ENCODE measurements at regions not wholly inside any gene's neighbourhood (a gene's known extent, or its start where the extent isn't known, plus 50 kb on each side); places are given as distances from the start of the nearest gene placed in this dataset.

GRCh38 chr14:71726580-71727021 is 205.6 kb upstream of the RGS6 start:
- Histone ChIP-seq H3K36me3 (replicated peaks in 1 of 2; ENCODE audit: insufficient read depth in 1 of 2, low read depth in 2 of 2) (peaks cover 0 to 13% of the 10 kb centered on the region in 2 donors), H3K4me1 (peaks cover 3% of the 10 kb centered on the region), H3K27me3 (no peaks in the 10 kb centered on the region), H3K4me3 (no peak overlapping the region), H3K9me3 (no peaks in the 10 kb centered on the region), H3K27ac (no peak overlapping the region)
- ATAC-seq: no peak
- no peak for DNase-seq
- no peak for TF ChIP-seq POLR2A (IDR thresholded peaks at IDR 0.05)
- TF ChIP-seq CTCF (IDR thresholded peaks at IDR 0.05): no peak
- intact Hi-C loops (cut with DNase I): no loop called here
- WGBS, 2 donors: 88 to 95% methylated on average over 3 of the region's 3 CpGs

- H3K4me1 ChIP-seq: no peaks in the 10 kb centered on the region
- no peak overlapping the region for H3K4me3 ChIP-seq
- H3K9me3 ChIP-seq: no peaks in the 10 kb centered on the region
- TF ChIP-seq CTCF (IDR thresholded peaks at IDR 0.05) (no peak), POLR2A (IDR thresholded peaks at IDR 0.05) (no peak)
- intact Hi-C loops (cut with DNase I): no loop called here
- no peak overlapping the region for H3K27ac ChIP-seq
- DNase-seq: no peak
- no peaks in the 10 kb centered on the region for H3K27me3 ChIP-seq
- WGBS, 2 donors: 91 to 92% methylated on average over 3 of the region's 3 CpGs
- ATAC-seq: no peak
- H3K36me3 ChIP-seq (replicated peaks in 1 of 2; ENCODE audit: insufficient read depth in 1 of 2, low read depth in 2 of 2): peaks cover 0 to 17% of the 10 kb centered on the region in 2 donors
These were observed 203.8 kb upstream of the RGS6 start for GRCh38 chr14:71728386-71728785.

GRCh38 chr14:71729596-71729995 is 202.6 kb upstream of the RGS6 start:
- 72 to 81% methylated on average over 3 of the region's 3 CpGs for WGBS, 2 donors
- Histone ChIP-seq H3K27me3 (no peaks in the 10 kb centered on the region), H3K27ac (no peak overlapping the region), H3K4me3 (no peak overlapping the region), H3K36me3 (replicated peaks in 1 of 2; ENCODE audit: insufficient read depth in 1 of 2, low read depth in 2 of 2) (peaks cover 0 to 22% of the 10 kb centered on the region in 2 donors), H3K9me3 (no peaks in the 10 kb centered on the region), H3K4me1 (no peaks in the 10 kb centered on the region)
- intact Hi-C loops (cut with DNase I): no loop called here
- TF ChIP-seq POLR2A (IDR thresholded peaks at IDR 0.05) (no peak), CTCF (IDR thresholded peaks at IDR 0.05) (no peak)
- no peak for ATAC-seq
- no peak for DNase-seq

- Histone ChIP-seq H3K27me3 (no peaks in the 10 kb centered on the region), H3K36me3 (replicated peaks in 1 of 2; ENCODE audit: insufficient read depth in 1 of 2, low read depth in 2 of 2) (peaks cover 0 to 27% of the 10 kb centered on the region in 2 donors), H3K4me3 (no peak overlapping the region), H3K27ac (no peak overlapping the region), H3K4me1 (no peaks in the 10 kb centered on the region), H3K9me3 (no peaks in the 10 kb centered on the region)
- TF ChIP-seq CTCF (IDR thresholded peaks at IDR 0.05) (no peak), POLR2A (IDR thresholded peaks at IDR 0.05) (no peak)
- no peak for ATAC-seq
- WGBS, 2 donors: 58 to 74% methylated on average over 1 of the region's 1 CpG
- intact Hi-C loops (cut with DNase I): no loop called here
- DNase-seq: no peak
These were observed 201.8 kb upstream of the RGS6 start for GRCh38 chr14:71730471-71730870.

- no peaks in the 10 kb centered on the region for H3K4me1 ChIP-seq
- WGBS, 2 donors: 94 to 95% methylated on average over 5 of the region's 5 CpGs
- H3K36me3 ChIP-seq (replicated peaks in 1 of 2; ENCODE audit: insufficient read depth in 1 of 2, low read depth in 2 of 2): peaks cover 0 to 32% of the 10 kb centered on the region in 2 donors
- ATAC-seq (no peak), DNase-seq (no peak)
- no peaks in the 10 kb centered on the region for H3K27me3 ChIP-seq
- intact Hi-C loops (cut with DNase I): no loop called here
- no peaks in the 10 kb centered on the region for H3K9me3 ChIP-seq
- H3K27ac ChIP-seq: no peak overlapping the region
- TF ChIP-seq POLR2A (IDR thresholded peaks at IDR 0.05): no peak
- no peak for TF ChIP-seq CTCF (IDR thresholded peaks at IDR 0.05)
- H3K4me3 ChIP-seq: no peak overlapping the region
These were observed 201.1 kb upstream of the RGS6 start for GRCh38 chr14:71731096-71731495.

Data from body of pancreas (tissue), 4 donors.